GM12892 (cell line): ENCODE measurements at regions not wholly inside any gene's neighbourhood (a gene's known extent, or its start where the extent isn't known, plus 50 kb on each side); places are given as distances from the start of the nearest gene placed in this dataset.

Experiments used
- POLR2A ChIP-seq: IDR thresholded peaks from 2 replicates; pipeline ENCODE4 v1.6.1; 2011; ENCODE audit warnings: low read depth, low read length, control low read depth
- POLR2AphosphoS5 ChIP-seq: IDR thresholded peaks from 2 replicates; pipeline ENCODE4 v1.6.1; 2011; ENCODE audit warnings: low read depth, low read length, control low read depth
- TAF1 ChIP-seq: IDR thresholded peaks from 2 replicates; pipeline ENCODE4 v1.6.1; 2011; ENCODE audit warnings: low read depth, mild to moderate bottlenecking, control low read depth, low read length, borderline replicate concordance

DNA sequence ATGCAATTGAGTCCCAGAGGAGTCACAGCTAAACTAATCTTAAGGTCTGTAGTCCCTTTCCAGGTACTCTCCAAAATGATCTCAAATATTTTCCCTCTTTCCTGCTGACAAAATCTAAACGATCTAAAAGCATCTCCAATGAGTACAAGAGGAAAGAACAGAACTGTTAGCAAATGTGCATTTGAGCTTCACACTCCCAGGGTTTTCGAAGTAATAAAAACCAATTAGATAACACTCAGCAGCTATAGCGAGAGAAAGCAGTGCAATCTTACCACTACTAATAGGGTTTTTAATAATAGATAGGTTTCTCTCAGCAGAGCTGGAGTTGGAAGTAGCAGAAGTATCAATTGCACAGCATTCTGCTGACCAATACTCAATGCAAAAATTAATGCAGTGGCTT is 995.4 kb downstream of the TUSC7 start:
- TF ChIP-seq POLR2AphosphoS5 (no peak), TAF1 (no peak), POLR2A (no peak)
